Upper lobe of left lung (tissue), 4 donors: ENCODE measurements at regions not wholly inside any gene's neighbourhood (a gene's known extent, or its start where the extent isn't known, plus 50 kb on each side); places are given as distances from the start of the nearest gene placed in this dataset.

Experiments used
- CTCF ChIP-seq, 6 experiments: fragments of 450-650 bp in 4 of 6; fragments of 200-600 bp in 2 of 6; sonication (generic) in 2 of 6; IDR thresholded peaks; one replicate each; pipeline ENCODE4 v1.5.1; 2016 to 2019; ENCODE audit warnings: antibody characterized with exemption in 6 of 6
- EP300 ChIP-seq, 4 donors: sonication (generic); formaldehyde crosslinking; IDR thresholded peaks; one replicate each; pipeline ENCODE4 v1.5.1; 2017; ENCODE audit warnings: antibody characterized with exemption in 4 of 4, control low read depth in 2 of 4
- POLR2A ChIP-seq, 4 donors: fragments of 450-650 bp; IDR thresholded peaks; one replicate each; pipeline ENCODE4 v1.5.1; 2016 to 2017; ENCODE audit warnings: antibody characterized with exemption in 4 of 4, mild to moderate bottlenecking in 2 of 4
- POLR2AphosphoS5 ChIP-seq, 2 donors: sonication (generic); formaldehyde crosslinking; IDR thresholded peaks; one replicate each; pipeline ENCODE4 v1.5.1; 2017; ENCODE audit warnings: antibody characterized with exemption in 2 of 2

- TF ChIP-seq CTCF (IDR thresholded peaks at IDR 0.05) (no peak), POLR2A (IDR thresholded peaks at IDR 0.05) (no peak), POLR2AphosphoS5 (IDR thresholded peaks at IDR 0.05) (no peak), EP300 (IDR thresholded peaks at IDR 0.05) (no peak)
These were observed 85.9 kb downstream of the SKA1 start for GRCh38 chr18:50460716-50461115.
